SK-N-MC (cell line): ENCODE measurements at regions not wholly inside any gene's neighbourhood (a gene's known extent, or its start where the extent isn't known, plus 50 kb on each side); places are given as distances from the start of the nearest gene placed in this dataset.

Experiments
- EZH2 ChIP-seq: fragments of 200-600 bp; sonication (generic); IDR thresholded peaks from one replicate; pipeline ENCODE4 v1.6.1; 2017; ENCODE audit warnings: antibody characterized with exemption
- FOXP2 ChIP-seq: optimal IDR thresholded peaks from 2 replicates; pipeline ENCODE3; 2011; ENCODE audit warnings: mild to moderate bottlenecking, moderate library complexity; ENCODE audit not compliant: insufficient read depth; ENCODE audit errors: extremely low read length, control extremely low read depth
- POLR2AphosphoS5 ChIP-seq: IDR thresholded peaks from 2 replicates; pipeline ENCODE4 v1.6.1; 2012; ENCODE audit warnings: mild to moderate bottlenecking, low read depth, low read length, borderline replicate concordance

GRCh38 chr18:66731890-66732289 is 128.0 kb upstream of the CDH19 start:
- TF ChIP-seq POLR2AphosphoS5 (no peak), EZH2 (no peak), FOXP2 (no peak)
